PFSK-1 (cell line): ENCODE measurements at regions not wholly inside any gene's neighbourhood (a gene's known extent, or its start where the extent isn't known, plus 50 kb on each side); places are given as distances from the start of the nearest gene placed in this dataset.

ENCODE experiments used
- POLR2AphosphoS5 ChIP-seq: IDR thresholded peaks from 2 replicates; pipeline ENCODE4 v1.6.1; 2012; ENCODE audit warnings: low read depth, mild to moderate bottlenecking, control low read depth, low read length, moderate library complexity
- REST ChIP-seq, 2 experiments: IDR thresholded peaks; 2 replicates each; pipeline versions ENCODE4 v1.6.1 to v1.8.0; 2011 to 2012; ENCODE audit warnings: low read depth in 2 of 2, low read length in 2 of 2, control low read depth in 1 of 2, inconsistent platforms in 1 of 2, mild to moderate bottlenecking in 1 of 2, moderate library complexity in 1 of 2; ENCODE audit not compliant: insufficient read depth in 1 of 2
- TAF1 ChIP-seq: IDR thresholded peaks from 2 replicates; pipeline ENCODE4 v1.6.1; 2012; ENCODE audit warnings: low read length, control low read depth, borderline replicate concordance; ENCODE audit not compliant: insufficient read depth

- no peak for TF ChIP-seq REST (IDR thresholded peaks at IDR 0.05; ENCODE audit: insufficient read depth in 1 of 2, low read depth in 2 of 2, low read length in 2 of 2)
- TF ChIP-seq TAF1 = no peak
- TF ChIP-seq POLR2AphosphoS5 = no peak
Measured at GRCh38 chr14:98292191-98292590, 979.8 kb downstream of the BCL11B start.
